MM.1S (cell line): ENCODE measurements at regions not wholly inside any gene's neighbourhood (a gene's known extent, or its start where the extent isn't known, plus 50 kb on each side); places are given as distances from the start of the nearest gene placed in this dataset.

Experiments
- CTCF ChIP-seq: fragments of 300-600 bp; sonication (generic); IDR thresholded peaks from 2 replicates; pipeline ENCODE4 v1.5.1; 2016; ENCODE audit warnings: antibody characterized with exemption, low read length, mixed read lengths
- EZH2 ChIP-seq: fragments of 300-600 bp; sonication (generic); optimal IDR thresholded peaks from 2 replicates; pipeline ENCODE3; 2017; ENCODE audit warnings: low read depth, mild to moderate bottlenecking, antibody characterized with exemption, low read length, mixed read lengths
- EZH2phosphoT487 ChIP-seq: fragments of 300-600 bp; sonication (generic); IDR thresholded peaks from 2 replicates; pipeline ENCODE4 v1.6.1; 2018; ENCODE audit warnings: antibody characterized with exemption, low read length

GRCh38 chr5:12175914-12176585 lies 271.8 kb upstream of the CTNND2 start:
- no peak for TF ChIP-seq CTCF
- no peak for TF ChIP-seq EZH2
- no peak for TF ChIP-seq EZH2phosphoT487
